ENCODE measurements at regions not wholly inside any gene's neighbourhood (a gene's known extent, or its start where the extent isn't known, plus 50 kb on each side); places are given as distances from the start of the nearest gene placed in this dataset.

DNA sequence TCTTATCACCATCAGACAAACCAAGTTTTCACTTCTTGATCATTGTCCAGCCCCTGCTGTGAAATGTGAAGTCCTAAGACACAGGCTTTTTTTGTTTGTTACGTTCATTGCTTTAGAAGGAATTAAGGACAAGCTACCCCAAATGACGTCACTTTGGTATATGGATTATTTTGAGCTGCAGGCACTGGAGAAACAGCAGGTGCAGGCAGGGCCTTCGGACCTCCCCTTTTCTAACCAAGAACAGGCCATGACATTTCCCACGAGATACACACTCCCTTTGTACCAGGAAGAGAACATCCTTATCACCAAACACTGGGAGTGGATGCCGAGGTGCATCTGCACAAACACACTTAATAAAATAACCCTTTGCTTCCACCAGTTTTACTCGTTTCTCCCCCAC is 418.0 kb upstream of the SULF2 start:
- no peaks in the 10 kb centered on the region for H3K9me3 ChIP-seq
- H3K4me3 ChIP-seq, result no peak overlapping the region
- peaks cover 0 to 25% (median 0%) of the 10 kb centered on the region in 3 donors for H3K4me1 ChIP-seq
- H3K36me3 ChIP-seq, result no peaks in the 10 kb centered on the region
- intact Hi-C loops (cut with DNase I), result no loop called here
- H3K27me3 ChIP-seq, result peaks cover 0 to 7% (median 0%) of the 10 kb centered on the region in 4 donors
- no peak overlapping the region for H3K27ac ChIP-seq
- no peak for TF ChIP-seq POLR2A (IDR thresholded peaks at IDR 0.05)
- TF ChIP-seq, protein P1, sequence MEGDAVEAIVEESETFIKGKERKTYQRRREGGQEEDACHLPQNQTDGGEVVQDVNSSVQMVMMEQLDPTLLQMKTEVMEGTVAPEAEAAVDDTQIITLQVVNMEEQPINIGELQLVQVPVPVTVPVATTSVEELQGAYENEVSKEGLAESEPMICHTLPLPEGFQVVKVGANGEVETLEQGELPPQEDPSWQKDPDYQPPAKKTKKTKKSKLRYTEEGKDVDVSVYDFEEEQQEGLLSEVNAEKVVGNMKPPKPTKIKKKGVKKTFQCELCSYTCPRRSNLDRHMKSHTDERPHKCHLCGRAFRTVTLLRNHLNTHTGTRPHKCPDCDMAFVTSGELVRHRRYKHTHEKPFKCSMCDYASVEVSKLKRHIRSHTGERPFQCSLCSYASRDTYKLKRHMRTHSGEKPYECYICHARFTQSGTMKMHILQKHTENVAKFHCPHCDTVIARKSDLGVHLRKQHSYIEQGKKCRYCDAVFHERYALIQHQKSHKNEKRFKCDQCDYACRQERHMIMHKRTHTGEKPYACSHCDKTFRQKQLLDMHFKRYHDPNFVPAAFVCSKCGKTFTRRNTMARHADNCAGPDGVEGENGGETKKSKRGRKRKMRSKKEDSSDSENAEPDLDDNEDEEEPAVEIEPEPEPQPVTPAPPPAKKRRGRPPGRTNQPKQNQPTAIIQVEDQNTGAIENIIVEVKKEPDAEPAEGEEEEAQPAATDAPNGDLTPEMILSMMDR (IDR thresholded peaks at IDR 0.05), result no peak
- 59 to 66% methylated on average over 6 of the region's 6 CpGs for WGBS, 2 donors
- no peak for DNase-seq

DNA sequence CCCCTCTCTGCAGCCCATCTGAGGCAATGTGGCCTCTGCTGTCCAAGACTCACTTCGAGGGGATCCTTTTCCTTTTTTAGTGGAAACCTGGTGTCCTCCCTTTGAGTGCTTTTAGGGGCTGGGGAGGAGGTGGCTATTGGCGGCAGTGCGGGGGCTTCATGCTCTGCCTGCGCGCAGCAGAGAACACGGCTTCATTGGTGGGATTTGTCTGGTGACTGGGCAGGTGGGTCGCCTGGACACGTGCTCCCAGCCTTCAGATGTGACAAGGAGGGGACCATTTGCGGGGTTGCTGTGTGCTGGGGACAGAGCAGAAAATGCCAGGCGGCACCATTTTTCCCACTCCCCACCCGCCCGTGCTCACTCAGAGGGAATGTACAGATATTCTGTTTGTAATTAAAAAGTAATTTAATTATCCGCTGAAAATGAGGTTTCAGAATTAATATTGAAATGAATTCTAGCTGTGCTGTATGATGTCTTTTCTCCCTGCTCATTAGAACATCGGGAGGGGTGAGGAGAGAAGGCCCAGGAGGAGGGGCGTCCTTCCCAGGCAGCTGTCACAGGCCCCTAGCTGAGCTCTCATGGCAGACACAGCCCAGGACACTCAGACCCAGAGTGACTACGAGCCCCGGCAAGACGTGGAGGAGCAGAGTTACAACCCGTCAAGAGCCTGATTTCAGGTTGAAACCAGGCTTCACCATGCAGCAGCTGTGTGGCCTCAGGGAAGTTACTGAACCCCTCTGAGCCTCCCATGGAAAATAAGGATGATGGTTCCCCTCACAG is 417.2 kb upstream of the SULF2 start:
- H3K27me3 ChIP-seq, result peaks cover 0 to 7% (median 0%) of the 10 kb centered on the region in 4 donors
- WGBS, 2 donors, result 84 to 88% methylated on average over 4 to 11 of the region's 19 CpGs
- TF ChIP-seq POLR2A (IDR thresholded peaks at IDR 0.05), result no peak
- TF ChIP-seq, protein P1 (IDR thresholded peaks at IDR 0.05), result no peak
- H3K4me1 ChIP-seq, result peaks cover 0 to 32% (median 0%) of the 10 kb centered on the region in 3 donors
- H3K9me3 ChIP-seq, result no peaks in the 10 kb centered on the region
- no peak for DNase-seq
- H3K36me3 ChIP-seq, result no peaks in the 10 kb centered on the region
- H3K27ac ChIP-seq, result no peak overlapping the region
- H3K4me3 ChIP-seq, result no peak overlapping the region
- intact Hi-C loops (cut with DNase I), result no loop called here

DNA sequence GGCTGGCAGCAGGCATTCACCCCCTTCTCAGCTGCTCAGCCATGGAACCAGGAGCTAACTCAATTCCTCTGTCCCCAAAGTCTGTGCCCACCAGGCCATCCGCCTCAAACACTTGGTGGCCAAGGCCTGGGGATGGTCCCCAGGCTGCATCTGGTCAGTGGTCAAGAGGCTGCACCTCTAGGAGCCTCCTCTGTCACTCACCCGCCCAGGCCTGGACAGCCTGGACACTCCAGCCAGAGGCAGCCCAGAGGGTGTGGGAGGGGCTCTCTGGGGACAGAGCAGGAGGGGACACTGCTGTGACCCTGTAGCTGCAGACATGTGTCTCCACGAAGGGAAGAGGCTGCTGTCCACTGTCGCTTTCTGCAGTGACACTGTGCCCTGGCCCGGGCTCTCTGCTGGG is 416.6 kb upstream of the SULF2 start:
- Histone ChIP-seq H3K27ac (no peak overlapping the region), H3K27me3 (peaks cover 0 to 7% (median 0%) of the 10 kb centered on the region in 4 donors), H3K4me1 (peaks cover 0 to 39% (median 1%) of the 10 kb centered on the region in 3 donors), H3K4me3 (no peak overlapping the region), H3K9me3 (no peaks in the 10 kb centered on the region), H3K36me3 (no peaks in the 10 kb centered on the region)
- no peak for DNase-seq
- WGBS, 2 donors, result 60% methylated on average over 1 of the region's 5 CpGs; no CpG with 5 or more reads in 1 of the 2 donors
- intact Hi-C loops (cut with DNase I), result no loop called here
- TF ChIP-seq POLR2A (IDR thresholded peaks at IDR 0.05), result no peak
- TF ChIP-seq, protein P1 (IDR thresholded peaks at IDR 0.05), result no peak

DNA sequence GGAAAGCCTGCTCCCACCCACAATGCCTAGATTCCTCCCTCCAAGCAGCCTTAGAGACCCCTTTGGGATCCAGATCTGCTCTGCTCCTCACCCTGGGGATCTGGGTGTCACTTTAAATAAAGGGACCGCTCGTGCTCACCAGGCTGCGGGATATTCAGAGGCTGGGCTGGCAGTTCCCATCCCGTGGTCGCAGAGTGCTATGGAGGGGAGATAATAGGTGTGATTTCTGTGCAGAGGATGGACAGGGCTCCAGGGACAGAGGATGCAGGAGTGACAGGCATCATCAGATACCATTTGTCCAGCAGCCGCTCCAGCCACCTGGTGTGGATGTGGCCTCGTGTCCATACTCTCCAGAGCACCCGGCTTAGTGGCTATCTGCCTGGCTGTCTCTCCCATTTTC is 415.9 kb upstream of the SULF2 start:
- Histone ChIP-seq H3K36me3 (no peaks in the 10 kb centered on the region), H3K27me3 (peaks cover 0 to 7% (median 0%) of the 10 kb centered on the region in 4 donors), H3K4me3 (no peak overlapping the region), H3K9me3 (no peaks in the 10 kb centered on the region), H3K4me1 (peaks cover 0 to 41% (median 5%) of the 10 kb centered on the region in 3 donors), H3K27ac (no peak overlapping the region)
- TF ChIP-seq, protein P1 (IDR thresholded peaks at IDR 0.05), result no peak
- no peak for TF ChIP-seq POLR2A (IDR thresholded peaks at IDR 0.05)
- no peak for DNase-seq
- WGBS, 2 donors, result 94% methylated on average over 7 of the region's 8 CpGs; no CpG with 5 or more reads in 1 of the 2 donors
- intact Hi-C loops (cut with DNase I), result no loop called here

DNA sequence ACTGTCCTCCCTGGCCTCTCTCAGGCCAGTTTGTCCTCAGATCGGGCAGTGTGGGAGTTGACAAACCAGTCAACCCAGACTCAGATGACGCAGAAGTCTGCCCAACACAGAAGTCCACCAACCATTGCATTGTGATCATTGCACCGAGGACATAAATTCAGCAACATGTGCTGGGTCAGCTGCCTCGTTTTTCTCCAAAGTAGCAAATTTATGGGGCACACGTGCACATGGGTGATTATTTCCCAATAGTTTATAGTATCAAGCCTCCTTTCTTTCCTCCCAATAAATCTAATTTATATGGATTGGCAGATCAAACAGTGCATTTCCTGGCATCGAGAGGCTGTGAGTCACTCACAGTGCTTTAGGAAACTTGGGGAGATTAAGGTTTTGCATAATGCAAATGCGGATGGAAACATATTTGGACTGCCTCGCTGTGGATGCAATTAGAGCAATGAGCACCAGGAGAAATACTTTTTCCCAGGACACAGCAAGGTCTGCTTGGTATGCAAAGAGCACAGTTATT is 413.7 kb upstream of the SULF2 start:
- peak overlapping the region in 1 of 4 donors; percentile 50 for H3K27ac ChIP-seq
- TF ChIP-seq, protein P1 (IDR thresholded peaks at IDR 0.05), result peak in 1 of 6 experiments; percentile 44
- TF ChIP-seq POLR2A (IDR thresholded peaks at IDR 0.05), result no peak
- WGBS, 2 donors, result 35 to 54% methylated on average over 8 of the region's 8 CpGs
- no peaks in the 10 kb centered on the region for H3K36me3 ChIP-seq
- DNase-seq, result no peak
- no peaks in the 10 kb centered on the region for H3K9me3 ChIP-seq
- H3K4me3 ChIP-seq, result no peak overlapping the region
- peaks cover 0 to 7% (median 0%) of the 10 kb centered on the region in 4 donors for H3K27me3 ChIP-seq
- H3K4me1 ChIP-seq, result peaks cover 5 to 57% (median 12%) of the 10 kb centered on the region in 3 donors
- intact Hi-C loops (cut with DNase I), result no loop called here

Measured in esophagus squamous epithelium (tissue), 5 donors.